GM23338 (cell line): ENCODE measurements at regions not wholly inside any gene's neighbourhood (a gene's known extent, or its start where the extent isn't known, plus 50 kb on each side); places are given as distances from the start of the nearest gene placed in this dataset.

Experiments used
- ATAC-seq: fragments of 200-7000 bp; cut with Tn5 transposase; 3 replicates; pipeline ENCODE4 v1.9.1; 2020
- DNase-seq: peaks from one replicate; pipeline ENCODE4 v3.0.0-alpha.2; 2015; ENCODE audit warnings: low spot score
- H2AFZ ChIP-seq: fragments of 200-600 bp; sonication (generic); 2 replicates; pipeline ENCODE4 v1.8.0; 2016; ENCODE audit warnings: antibody characterized with exemption, mild to moderate bottlenecking, moderate library complexity
- H3F3A ChIP-seq: fragments of 200-600 bp; sonication (generic); replicated peaks from 2 replicates; pipeline ENCODE4 v1.8.0; 2017; ENCODE audit warnings: antibody characterized with exemption, mixed run types, low read depth
- H3K27ac ChIP-seq: fragments of 200-600 bp; sonication (generic); 2 replicates; pipeline ENCODE4 v1.6.1; 2016; ENCODE audit warnings: low read depth
- H3K27me3 ChIP-seq: fragments of 200-600 bp; sonication (generic); 2 replicates; pipeline ENCODE4 v1.8.0; 2016; ENCODE audit warnings: mild to moderate bottlenecking, mixed run types, moderate library complexity; ENCODE audit not compliant: insufficient read depth
- H3K36me3 ChIP-seq: fragments of 200-600 bp; sonication (generic); 2 replicates; pipeline ENCODE4 v1.8.0; 2016; ENCODE audit warnings: mild to moderate bottlenecking; ENCODE audit not compliant: insufficient read depth
- H3K4me1 ChIP-seq: fragments of 200-600 bp; sonication (generic); 2 replicates; pipeline ENCODE4 v1.8.0; 2016; ENCODE audit warnings: mild to moderate bottlenecking, moderate library complexity; ENCODE audit not compliant: insufficient read depth
- H3K4me2 ChIP-seq: fragments of 200-600 bp; sonication (generic); 2 replicates; pipeline ENCODE4 v1.7.1; 2017; ENCODE audit warnings: mixed run types
- H3K4me3 ChIP-seq: fragments of 200-600 bp; sonication (generic); 2 replicates; pipeline ENCODE4 v1.6.1; 2016; ENCODE audit warnings: mixed run types
- H3K79me2 ChIP-seq: fragments of 200-600 bp; sonication (generic); replicated peaks from 2 replicates; pipeline ENCODE4 v1.8.0; 2017; ENCODE audit warnings: mild to moderate bottlenecking; ENCODE audit not compliant: insufficient read depth
- H3K9me2 ChIP-seq: fragments of 200-600 bp; sonication (generic); 2 replicates; pipeline ENCODE4 v1.8.0; 2017; ENCODE audit not compliant: insufficient read depth
- H4K20me1 ChIP-seq: fragments of 200-600 bp; sonication (generic); replicated peaks from 2 replicates; pipeline ENCODE4 v1.8.0; 2017; ENCODE audit warnings: mild to moderate bottlenecking; ENCODE audit not compliant: insufficient read depth
- H3K27ac Mint-ChIP-seq: 2 replicates; pipeline ENCODE4 v1.8.0; 2020; ENCODE audit warnings: inconsistent platforms, mild to moderate bottlenecking, moderate library complexity, mixed read lengths
- H3K27me3 Mint-ChIP-seq: 3 replicates; pipeline ENCODE4 v1.8.0; 2022; ENCODE audit warnings: low read depth, mild to moderate bottlenecking, moderate library complexity, mixed read lengths, inconsistent platforms; ENCODE audit not compliant: insufficient read depth, poor library complexity
- H3K36me3 Mint-ChIP-seq: 3 replicates; pipeline ENCODE4 v1.8.0; 2021; ENCODE audit warnings: low read depth, mild to moderate bottlenecking, inconsistent platforms, moderate library complexity, mixed read lengths
- H3K4me1 Mint-ChIP-seq: 3 replicates; pipeline ENCODE4 v1.8.0; 2020; ENCODE audit warnings: mild to moderate bottlenecking, inconsistent platforms, mixed read lengths
- H3K4me3 Mint-ChIP-seq: 3 replicates; pipeline ENCODE4 v1.8.0; 2021; ENCODE audit warnings: moderate library complexity, mild to moderate bottlenecking, inconsistent platforms, mixed read lengths
- H3K9me3 Mint-ChIP-seq: 3 replicates; pipeline ENCODE4 v1.8.0; 2020; ENCODE audit warnings: moderate library complexity, mild to moderate bottlenecking, inconsistent platforms, mixed read lengths
- EZH2phosphoT487 ChIP-seq: fragments of 200-600 bp; sonication (generic); IDR thresholded peaks from one replicate; pipeline ENCODE4 v1.8.1; 2018; ENCODE audit warnings: antibody characterized with exemption; ENCODE audit not compliant: unreplicated experiment
- JUNB ChIP-seq: IDR thresholded peaks from one replicate; pipeline ENCODE4 v1.6.1; 2016; ENCODE audit warnings: antibody characterized with exemption; ENCODE audit not compliant: unreplicated experiment
- ZNF331 ChIP-seq: fragments of 250-450 bp; sonication (Bioruptor Pico); IDR thresholded peaks from 2 replicates; pipeline ENCODE4 v1.5.0; 2020; ENCODE audit warnings: low read depth, mild to moderate bottlenecking, moderate library complexity
- TF ChIP-seq, protein P1 (sequence below): fragments of 250-450 bp; sonication (Bioruptor Pico); IDR thresholded peaks from 2 replicates; pipeline ENCODE4 v1.5.0; 2020; ENCODE audit warnings: mild to moderate bottlenecking, moderate library complexity
- TF ChIP-seq, protein P2 (sequence below): IDR thresholded peaks from 2 replicates; pipeline ENCODE4 v1.6.1; 2016; ENCODE audit warnings: antibody characterized with exemption

DNA sequence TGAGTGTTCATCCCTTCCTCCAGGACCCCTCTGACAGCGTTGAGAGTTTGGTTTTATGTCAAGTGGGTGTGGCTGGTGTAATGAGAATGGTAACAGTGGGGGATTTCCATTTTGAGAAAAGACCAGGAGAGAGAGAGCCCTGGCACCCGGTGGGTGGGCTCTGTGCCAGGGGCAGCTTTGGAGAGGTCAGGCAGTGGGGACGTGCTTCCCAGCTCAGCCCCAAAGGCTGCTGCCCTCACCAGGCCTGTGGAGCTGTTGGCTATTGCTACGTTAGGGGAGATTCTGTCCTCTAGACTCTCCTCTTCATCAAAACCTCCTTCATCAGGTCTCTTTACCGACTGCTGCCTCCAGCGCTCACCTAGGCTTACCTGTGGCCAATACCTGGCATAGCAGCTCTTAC lies 176.3 kb downstream of the PTPRU start:
- TF ChIP-seq, protein P1, sequence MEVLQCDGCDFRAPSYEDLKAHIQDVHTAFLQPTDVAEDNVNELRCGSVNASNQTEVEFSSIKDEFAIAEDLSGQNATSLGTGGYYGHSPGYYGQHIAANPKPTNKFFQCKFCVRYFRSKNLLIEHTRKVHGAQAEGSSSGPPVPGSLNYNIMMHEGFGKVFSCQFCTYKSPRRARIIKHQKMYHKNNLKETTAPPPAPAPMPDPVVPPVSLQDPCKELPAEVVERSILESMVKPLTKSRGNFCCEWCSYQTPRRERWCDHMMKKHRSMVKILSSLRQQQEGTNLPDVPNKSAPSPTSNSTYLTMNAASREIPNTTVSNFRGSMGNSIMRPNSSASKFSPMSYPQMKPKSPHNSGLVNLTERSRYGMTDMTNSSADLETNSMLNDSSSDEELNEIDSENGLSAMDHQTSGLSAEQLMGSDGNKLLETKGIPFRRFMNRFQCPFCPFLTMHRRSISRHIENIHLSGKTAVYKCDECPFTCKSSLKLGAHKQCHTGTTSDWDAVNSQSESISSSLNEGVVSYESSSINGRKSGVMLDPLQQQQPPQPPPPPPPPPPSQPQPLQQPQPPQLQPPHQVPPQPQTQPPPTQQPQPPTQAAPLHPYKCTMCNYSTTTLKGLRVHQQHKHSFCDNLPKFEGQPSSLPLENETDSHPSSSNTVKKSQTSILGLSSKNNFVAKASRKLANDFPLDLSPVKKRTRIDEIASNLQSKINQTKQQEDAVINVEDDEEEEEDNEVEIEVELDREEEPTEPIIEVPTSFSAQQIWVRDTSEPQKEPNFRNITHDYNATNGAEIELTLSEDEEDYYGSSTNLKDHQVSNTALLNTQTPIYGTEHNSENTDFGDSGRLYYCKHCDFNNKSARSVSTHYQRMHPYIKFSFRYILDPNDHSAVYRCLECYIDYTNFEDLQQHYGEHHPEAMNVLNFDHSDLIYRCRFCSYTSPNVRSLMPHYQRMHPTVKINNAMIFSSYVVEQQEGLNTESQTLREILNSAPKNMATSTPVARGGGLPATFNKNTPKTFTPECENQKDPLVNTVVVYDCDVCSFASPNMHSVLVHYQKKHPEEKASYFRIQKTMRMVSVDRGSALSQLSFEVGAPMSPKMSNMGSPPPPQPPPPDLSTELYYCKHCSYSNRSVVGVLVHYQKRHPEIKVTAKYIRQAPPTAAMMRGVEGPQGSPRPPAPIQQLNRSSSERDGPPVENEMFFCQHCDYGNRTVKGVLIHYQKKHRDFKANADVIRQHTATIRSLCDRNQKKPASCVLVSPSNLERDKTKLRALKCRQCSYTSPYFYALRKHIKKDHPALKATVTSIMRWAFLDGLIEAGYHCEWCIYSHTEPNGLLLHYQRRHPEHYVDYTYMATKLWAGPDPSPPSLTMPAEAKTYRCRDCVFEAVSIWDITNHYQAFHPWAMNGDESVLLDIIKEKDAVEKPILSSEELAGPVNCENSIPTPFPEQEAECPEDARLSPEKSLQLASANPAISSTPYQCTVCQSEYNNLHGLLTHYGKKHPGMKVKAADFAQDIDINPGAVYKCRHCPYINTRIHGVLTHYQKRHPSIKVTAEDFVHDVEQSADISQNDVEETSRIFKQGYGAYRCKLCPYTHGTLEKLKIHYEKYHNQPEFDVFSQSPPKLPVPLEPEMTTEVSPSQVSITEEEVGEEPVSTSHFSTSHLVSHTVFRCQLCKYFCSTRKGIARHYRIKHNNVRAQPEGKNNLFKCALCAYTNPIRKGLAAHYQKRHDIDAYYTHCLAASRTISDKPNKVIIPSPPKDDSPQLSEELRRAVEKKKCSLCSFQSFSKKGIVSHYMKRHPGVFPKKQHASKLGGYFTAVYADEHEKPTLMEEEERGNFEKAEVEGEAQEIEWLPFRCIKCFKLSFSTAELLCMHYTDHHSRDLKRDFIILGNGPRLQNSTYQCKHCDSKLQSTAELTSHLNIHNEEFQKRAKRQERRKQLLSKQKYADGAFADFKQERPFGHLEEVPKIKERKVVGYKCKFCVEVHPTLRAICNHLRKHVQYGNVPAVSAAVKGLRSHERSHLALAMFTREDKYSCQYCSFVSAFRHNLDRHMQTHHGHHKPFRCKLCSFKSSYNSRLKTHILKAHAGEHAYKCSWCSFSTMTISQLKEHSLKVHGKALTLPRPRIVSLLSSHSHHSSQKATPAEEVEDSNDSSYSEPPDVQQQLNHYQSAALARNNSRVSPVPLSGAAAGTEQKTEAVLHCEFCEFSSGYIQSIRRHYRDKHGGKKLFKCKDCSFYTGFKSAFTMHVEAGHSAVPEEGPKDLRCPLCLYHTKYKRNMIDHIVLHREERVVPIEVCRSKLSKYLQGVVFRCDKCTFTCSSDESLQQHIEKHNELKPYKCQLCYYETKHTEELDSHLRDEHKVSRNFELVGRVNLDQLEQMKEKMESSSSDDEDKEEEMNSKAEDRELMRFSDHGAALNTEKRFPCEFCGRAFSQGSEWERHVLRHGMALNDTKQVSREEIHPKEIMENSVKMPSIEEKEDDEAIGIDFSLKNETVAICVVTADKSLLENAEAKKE: no peak
- H3K4me3 Mint-ChIP-seq: no peak overlapping the region
- no peak for DNase-seq
- Histone ChIP-seq H3K4me2 (no peak overlapping the region), H4K20me1 (no peaks in the 10 kb centered on the region), H2AFZ (no peak overlapping the region), H3K4me3 (no peak overlapping the region), H3K4me1 (no peaks in the 10 kb centered on the region), H3K27me3 (no peaks in the 10 kb centered on the region), H3F3A (no peaks in the 10 kb centered on the region), H3K27ac (no peak overlapping the region), H3K36me3 (no peaks in the 10 kb centered on the region), H3K79me2 (no peaks in the 10 kb centered on the region), H3K9me2 (no peaks in the 10 kb centered on the region)
- H3K9me3 Mint-ChIP-seq: no peaks in the 10 kb centered on the region
- H3K4me1 Mint-ChIP-seq: peaks cover 12% of the 10 kb centered on the region
- no peak overlapping the region for H3K27ac Mint-ChIP-seq
- H3K36me3 Mint-ChIP-seq: no peaks in the 10 kb centered on the region
- H3K27me3 Mint-ChIP-seq: peaks cover 9% of the 10 kb centered on the region
- no peak for ATAC-seq

DNA sequence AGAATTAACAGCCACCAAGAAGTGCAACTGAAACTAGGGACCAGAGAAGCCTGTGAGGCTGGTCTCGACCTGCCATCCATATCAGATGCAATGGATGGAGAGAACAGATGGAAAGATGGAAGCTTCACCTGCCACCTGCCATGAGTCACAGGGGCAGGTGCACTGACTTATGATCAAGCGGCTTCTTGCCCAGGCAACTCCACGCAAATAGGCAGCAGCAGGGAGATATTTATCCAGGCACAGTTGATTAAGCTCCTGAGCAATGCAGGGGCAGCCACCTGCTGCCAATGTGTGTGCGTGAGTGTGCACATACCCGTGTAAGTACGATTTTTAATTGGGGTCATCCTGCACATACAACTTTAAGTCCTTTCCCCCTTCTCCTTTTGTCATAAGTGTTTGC lies 174.2 kb downstream of the PTPRU start:
- no peaks in the 10 kb centered on the region for H3F3A ChIP-seq
- peaks cover 2% of the 10 kb centered on the region for H3K27me3 Mint-ChIP-seq
- no peak for DNase-seq
- H3K27me3 ChIP-seq: no peaks in the 10 kb centered on the region
- H3K36me3 ChIP-seq: no peaks in the 10 kb centered on the region
- peaks cover 3% of the 10 kb centered on the region for H3K4me1 Mint-ChIP-seq
- no peaks in the 10 kb centered on the region for H3K4me1 ChIP-seq
- no peaks in the 10 kb centered on the region for H3K79me2 ChIP-seq
- no peaks in the 10 kb centered on the region for H3K9me2 ChIP-seq
- H3K4me2 ChIP-seq: no peak overlapping the region
- no peaks in the 10 kb centered on the region for H3K36me3 Mint-ChIP-seq
- no peak overlapping the region for H2AFZ ChIP-seq
- H3K4me3 ChIP-seq: no peak overlapping the region
- no peak overlapping the region for H3K4me3 Mint-ChIP-seq
- no peak overlapping the region for H3K27ac ChIP-seq
- peaks cover 1% of the 10 kb centered on the region; the same call in 2 of the 3 replicates for H3K9me3 Mint-ChIP-seq
- H3K27ac Mint-ChIP-seq: no peak overlapping the region
- no peaks in the 10 kb centered on the region for H4K20me1 ChIP-seq
- no peak for ATAC-seq
- TF ChIP-seq ZNF331: no peak
- TF ChIP-seq, protein P1: no peak
- TF ChIP-seq JUNB: no peak
- TF ChIP-seq EZH2phosphoT487: no peak
- TF ChIP-seq, protein P2, sequence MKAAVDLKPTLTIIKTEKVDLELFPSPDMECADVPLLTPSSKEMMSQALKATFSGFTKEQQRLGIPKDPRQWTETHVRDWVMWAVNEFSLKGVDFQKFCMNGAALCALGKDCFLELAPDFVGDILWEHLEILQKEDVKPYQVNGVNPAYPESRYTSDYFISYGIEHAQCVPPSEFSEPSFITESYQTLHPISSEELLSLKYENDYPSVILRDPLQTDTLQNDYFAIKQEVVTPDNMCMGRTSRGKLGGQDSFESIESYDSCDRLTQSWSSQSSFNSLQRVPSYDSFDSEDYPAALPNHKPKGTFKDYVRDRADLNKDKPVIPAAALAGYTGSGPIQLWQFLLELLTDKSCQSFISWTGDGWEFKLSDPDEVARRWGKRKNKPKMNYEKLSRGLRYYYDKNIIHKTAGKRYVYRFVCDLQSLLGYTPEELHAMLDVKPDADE: no peak
